H1 (cell line): ENCODE measurements at regions not wholly inside any gene's neighbourhood (a gene's known extent, or its start where the extent isn't known, plus 50 kb on each side); places are given as distances from the start of the nearest gene placed in this dataset.

ENCODE experiments used
- CTCF ChIA-PET: fragments of 300-600 bp; sonication (Branson Sonifier 250); formaldehyde crosslinking; loops from one replicate; lab custom pipeline; 2021; ENCODE audit not compliant: partially characterized antibody; lab: Charles Lee
- POLR2A ChIA-PET: fragments of 300-600 bp; sonication (Branson Sonifier 250); formaldehyde crosslinking; loops from one replicate; lab custom pipeline; 2021; ENCODE audit warnings: inconsistent platforms; ENCODE audit not compliant: partially characterized antibody; lab: Charles Lee
- DNase-seq, 2 experiments: peaks; one replicate each; pipeline versions ENCODE4 v3.0.0 to v3.0.0-alpha.2; 2010 to 2022; ENCODE audit warnings: low spot score in 2 of 2, low read depth in 1 of 2, mixed read lengths in 1 of 2
- FAIRE-seq: peaks from 2 replicates; lab custom pipeline; 2011; peaks lifted over from hg19 to GRCh38; lab: Jason Lieb, UNC
- H2AFZ ChIP-seq: 2 replicates; pipeline ENCODE4 v1.8.1; 2012; ENCODE audit warnings: low read length, inconsistent platforms
- H2AK5ac ChIP-seq: 2 replicates; pipeline ENCODE4 v1.6.1; 2013; ENCODE audit warnings: low read depth, low read length
- H2BK120ac ChIP-seq: replicated peaks from 2 replicates; pipeline ENCODE3; 2013; ENCODE audit warnings: low read depth, low read length, inconsistent platforms
- H2BK12ac ChIP-seq: 2 replicates; pipeline ENCODE4 v1.6.1; 2013; ENCODE audit warnings: low read depth, low read length
- H2BK15ac ChIP-seq: 2 replicates; pipeline ENCODE4 v1.6.1; 2013; ENCODE audit warnings: low read length
- H2BK20ac ChIP-seq: 2 replicates; pipeline ENCODE4 v1.6.1; 2013; ENCODE audit warnings: low read length
- H2BK5ac ChIP-seq: 2 replicates; pipeline ENCODE4 v1.6.1; 2013; ENCODE audit warnings: low read depth, low read length
- H3K14ac ChIP-seq: 2 replicates; pipeline ENCODE4 v1.6.1; 2013; ENCODE audit warnings: inconsistent platforms; ENCODE audit not compliant: insufficient read length
- H3K18ac ChIP-seq: 2 replicates; pipeline ENCODE4 v1.6.1; 2013; ENCODE audit warnings: low read length; ENCODE audit errors: extremely low read depth
- H3K23ac ChIP-seq: 2 replicates; pipeline ENCODE4 v1.6.1; 2013; ENCODE audit warnings: inconsistent platforms; ENCODE audit not compliant: insufficient read length
- H3K23me2 ChIP-seq: 2 replicates; pipeline ENCODE4 v1.6.1; 2013; ENCODE audit warnings: low read depth, low read length
- H3K27ac ChIP-seq: 2 replicates; pipeline ENCODE4 v1.6.1; 2011; ENCODE audit warnings: low read depth, low read length, inconsistent platforms
- H3K27me3 ChIP-seq, 4 experiments: replicated peaks in 1 of 4; 1 replicate in 1 of 4; 2 replicates in 3 of 4; pipeline versions ENCODE4 v1.6.1 to v1.8.1; 2011 to 2013; ENCODE audit warnings: low read length in 3 of 4, mild to moderate bottlenecking in 3 of 4, inconsistent platforms in 2 of 4, mixed read lengths in 2 of 4, moderate library complexity in 1 of 4; ENCODE audit not compliant: control insufficient read depth in 3 of 4, insufficient read depth in 3 of 4; ENCODE audit errors: extremely low read depth in 1 of 4
- H3K36me3 ChIP-seq, 4 experiments: 2 replicates each; pipeline versions ENCODE4 v1.6.1 to v1.8.1; 2011 to 2013; ENCODE audit warnings: mild to moderate bottlenecking in 4 of 4, low read length in 3 of 4, moderate library complexity in 2 of 4, control low read depth in 1 of 4, inconsistent platforms in 1 of 4; ENCODE audit not compliant: insufficient read depth in 4 of 4, control insufficient read depth in 2 of 4
- H3K4ac ChIP-seq: replicated peaks from 2 replicates; pipeline ENCODE3; 2013; ENCODE audit warnings: low read length, low read depth, mixed read lengths, inconsistent platforms; ENCODE audit not compliant: insufficient read length
- H3K4me1 ChIP-seq, 4 experiments: replicated peaks in 1 of 4; 1 replicate in 1 of 4; 2 replicates in 3 of 4; pipeline versions ENCODE4 v1.6.1 to v1.8.1; 2011 to 2013; ENCODE audit warnings: low read length in 3 of 4, inconsistent platforms in 2 of 4, mixed read lengths in 1 of 4; ENCODE audit not compliant: insufficient read depth in 4 of 4, control insufficient read depth in 3 of 4
- H3K4me2 ChIP-seq, 2 experiments: 2 replicates each; pipeline versions ENCODE4 v1.6.1 to v1.8.1; 2011 to 2013; ENCODE audit warnings: low read depth in 2 of 2, low read length in 2 of 2, control low read depth in 1 of 2, inconsistent platforms in 1 of 2, mild to moderate bottlenecking in 1 of 2; ENCODE audit not compliant: insufficient read depth in 1 of 2
- H3K4me3 ChIP-seq, 4 experiments: fragments of 200-600, 300-600 bp in 1 of 4; sonication (generic), shearing (Covaris generic), sonication (Bioruptor Twin) in 1 of 4; 2 replicates each; pipeline versions ENCODE4 v1.5.1 to v1.8.1; 2011 to 2016; ENCODE audit warnings: low read length in 4 of 4, low read depth in 3 of 4, control low read depth in 2 of 4, inconsistent platforms in 2 of 4, mild to moderate bottlenecking in 2 of 4, mixed read lengths in 1 of 4, moderate library complexity in 1 of 4; ENCODE audit not compliant: insufficient read depth in 2 of 4; ENCODE audit errors: extremely low read depth in 1 of 4
- H3K56ac ChIP-seq: replicated peaks from 2 replicates; pipeline ENCODE3; 2013; ENCODE audit warnings: low read depth, mild to moderate bottlenecking, mixed read lengths, low read length, inconsistent platforms; ENCODE audit not compliant: insufficient read length
- H3K79me1 ChIP-seq: 2 replicates; pipeline ENCODE4 v1.6.1; 2013; ENCODE audit warnings: low read depth, low read length, control low read depth
- H3K79me2 ChIP-seq, 2 experiments: 2 replicates each; pipeline versions ENCODE4 v1.6.1 to v1.8.1; 2012 to 2013; ENCODE audit warnings: low read length in 2 of 2, mild to moderate bottlenecking in 2 of 2, inconsistent platforms in 1 of 2; ENCODE audit not compliant: insufficient read depth in 2 of 2, control insufficient read depth in 1 of 2
- H3K9ac ChIP-seq, 4 experiments: replicated peaks in 1 of 4; 1 replicate in 1 of 4; 2 replicates in 3 of 4; pipeline versions ENCODE4 v1.6.1 to v1.8.1; 2011 to 2013; ENCODE audit warnings: low read depth in 3 of 4, low read length in 3 of 4, control low read depth in 2 of 4, mild to moderate bottlenecking in 2 of 4, moderate library complexity in 2 of 4, inconsistent platforms in 1 of 4; ENCODE audit errors: extremely low read depth in 1 of 4
- H3K9me3 ChIP-seq, 2 experiments: 2 replicates each; pipeline versions ENCODE4 v1.6.1 to v1.8.1; 2012 to 2013; ENCODE audit warnings: mild to moderate bottlenecking in 2 of 2, moderate library complexity in 2 of 2, control low read depth in 1 of 2, inconsistent platforms in 1 of 2, low read depth in 1 of 2, low read length in 1 of 2, mixed read lengths in 1 of 2; ENCODE audit not compliant: insufficient read depth in 2 of 2
- H4K20me1 ChIP-seq, 2 experiments: replicated peaks in 1 of 2; 2 replicates each; pipeline versions ENCODE3 to v1.8.1; 2011 to 2013; ENCODE audit warnings: inconsistent platforms in 2 of 2, low read length in 2 of 2, mild to moderate bottlenecking in 1 of 2; ENCODE audit not compliant: insufficient read depth in 2 of 2, control insufficient read depth in 1 of 2
- H4K5ac ChIP-seq: 2 replicates; pipeline ENCODE4 v1.6.1; 2013; ENCODE audit warnings: low read length, low read depth, mixed read lengths, inconsistent platforms; ENCODE audit not compliant: insufficient read length
- H4K8ac ChIP-seq: 2 replicates; pipeline ENCODE4 v1.8.0; 2013; ENCODE audit warnings: mild to moderate bottlenecking, moderate library complexity, low read length, inconsistent platforms; ENCODE audit not compliant: insufficient read depth; ENCODE audit errors: extremely low read depth
- H4K91ac ChIP-seq: replicated peaks from 2 replicates; pipeline ENCODE3; 2013; ENCODE audit warnings: low read length, mixed read lengths, inconsistent platforms; ENCODE audit not compliant: insufficient read length
- ATF3 ChIP-seq: IDR thresholded peaks from 2 replicates; pipeline ENCODE4 v1.6.1; 2011; ENCODE audit warnings: low read depth, mild to moderate bottlenecking, low read length; ENCODE audit not compliant: insufficient read depth
- CBX5 ChIP-seq: fragments of 300-800, 300-1000 bp; sonication (generic); IDR thresholded peaks from 2 replicates; pipeline ENCODE4 v1.7.1; 2016; ENCODE audit warnings: antibody characterized with exemption, low read length, low read depth
- CHD2 ChIP-seq: IDR thresholded peaks from 2 replicates; pipeline ENCODE4 v1.6.1; 2012; ENCODE audit warnings: low read length, improper control_type of control experiment
- CREB1 ChIP-seq: IDR thresholded peaks from 2 replicates; pipeline ENCODE4 v1.6.1; 2012; ENCODE audit warnings: inconsistent platforms
- JUN ChIP-seq: IDR thresholded peaks from 2 replicates; pipeline ENCODE4 v1.6.1; 2011; ENCODE audit warnings: low read depth, mild to moderate bottlenecking, improper control_type of control experiment, low read length
- JUND ChIP-seq: IDR thresholded peaks from 2 replicates; pipeline ENCODE4 v1.6.1; 2011; ENCODE audit warnings: mild to moderate bottlenecking, improper control_type of control experiment, low read length
- MAFK ChIP-seq: IDR thresholded peaks from 2 replicates; pipeline ENCODE4 v1.6.1; 2012; ENCODE audit warnings: low read depth, mild to moderate bottlenecking, improper control_type of control experiment, low read length
- SIN3A ChIP-seq, 2 experiments: IDR thresholded peaks in 1 of 2; conservative IDR thresholded peaks in 1 of 2; 2 replicates each; pipeline ENCODE4 v1.6.1; 2011 to 2012; ENCODE audit warnings: low read length in 2 of 2, improper control_type of control experiment in 1 of 2, low read depth in 1 of 2, mild to moderate bottlenecking in 1 of 2
- SP1 ChIP-seq: IDR thresholded peaks from 2 replicates; pipeline ENCODE4 v1.6.1; 2011; ENCODE audit warnings: low read depth, low read length
- TAF7 ChIP-seq: optimal IDR thresholded peaks from 2 replicates; pipeline ENCODE3; 2011; ENCODE audit warnings: low read depth, mild to moderate bottlenecking, inconsistent platforms, low read length, moderate library complexity, borderline replicate concordance
- WGBS, 2 experiments: shearing (Covaris generic) in 1 of 2; methylation state at CpG; one replicate each; pipeline versions ENCODE4 v1.1.6 to v1.1.7; 2013 to 2015; ENCODE audit warnings: low lambda C conversion rate in 2 of 2, mixed read lengths in 2 of 2, inconsistent platforms in 1 of 2, low coverage in 1 of 2, missing lambda C conversion rate in 1 of 2; ENCODE audit not compliant: insufficient replicate concordance in 2 of 2, insufficient coverage in 1 of 2, insufficient read length in 1 of 2; ENCODE audit errors: extremely low coverage in 1 of 2, missing lambda C conversion rate in 1 of 2; 5-methylcytosine and 5-hydroxymethylcytosine counted together

DNA sequence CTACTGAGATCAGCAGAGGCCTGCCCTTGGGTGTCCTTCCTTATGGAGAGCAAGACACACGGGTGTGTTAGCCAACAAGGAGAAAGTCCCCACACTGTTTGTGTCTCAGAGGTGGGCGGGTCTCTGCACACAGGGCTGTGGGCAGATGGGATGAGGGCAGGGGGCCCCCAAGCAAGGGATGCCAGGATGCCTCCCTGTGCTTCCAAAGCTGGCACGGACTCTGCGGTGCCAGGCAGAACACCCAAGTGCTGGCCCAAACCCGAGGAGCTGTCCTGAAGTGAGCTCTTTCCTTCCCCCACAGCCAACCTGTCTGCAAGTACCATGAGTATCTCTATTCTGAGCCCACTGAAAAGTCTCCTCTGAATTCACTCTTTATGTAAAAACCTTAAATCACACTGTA is 273.3 kb downstream of the CTTN start:
- Histone ChIP-seq H2BK15ac (no peak overlapping the region), H3K18ac (no peak overlapping the region; the same call in 1 of the 2 replicates), H3K9me3 (no peaks in the 10 kb centered on the region), H2BK12ac (no peak overlapping the region), H3K36me3 (no peaks in the 10 kb centered on the region), H4K20me1 (no peaks in the 10 kb centered on the region), H2BK120ac (no peak overlapping the region), H4K5ac (no peak overlapping the region), H3K79me2 (no peaks in the 10 kb centered on the region), H2AFZ (no peak overlapping the region), H3K14ac (no peak overlapping the region), H3K23me2 (no peaks in the 10 kb centered on the region), H3K56ac (no peak overlapping the region), H3K27ac (no peak overlapping the region), H4K8ac (no peak overlapping the region; the same call in 1 of the 2 replicates), H4K91ac (no peak overlapping the region), H3K4me3 (no peak overlapping the region), H3K4me1 (peaks cover 4 to 20% (median 10%) of the 10 kb centered on the region in 4 experiments), H3K4ac (peak overlapping the region; percentile 65), H2BK5ac (no peak overlapping the region), H3K23ac (no peak overlapping the region), H3K27me3 (no peaks in the 10 kb centered on the region), H2AK5ac (no peak overlapping the region), H3K79me1 (0 out of 2 replicates have a peak, but pooled peaks cover 2% of the 10 kb centered on the region), H2BK20ac (no peak overlapping the region), H3K9ac (no peak overlapping the region), H3K4me2 (0 out of 4 replicates have a peak overlapping the region, but pooled peaks of 1 of the 2 experiments have one; percentile 40)
- 81% methylated on average over 5 of the region's 5 CpGs; no CpG with 5 or more reads in 1 of the 2 experiments for WGBS, 2 experiments
- FAIRE-seq (no peak), DNase-seq (no peak)
- TF ChIP-seq CBX5 (no peak), ATF3 (no peak), JUND (no peak), JUN (no peak), TAF7 (no peak), CREB1 (no peak), SP1 (no peak), SIN3A (conservative IDR thresholded peaks at IDR 0.05 in 1 of 2, IDR thresholded peaks at IDR 0.05 in 1 of 2; ENCODE audit: low read depth in 1 of 2, low read length in 2 of 2) (no peak), MAFK (no peak), CHD2 (no peak)
- CTCF ChIA-PET: interaction anchor here (0.7 to 1.5 kb wide), 8 partner anchors 9 to 217 kb away, joined by 3 to 5 read pairs (median 4); no protein-coding TSS in a partner anchor
- POLR2A ChIA-PET: interaction anchor here (1.0 to 1.1 kb wide), 3 partner anchors 8 to 24 kb away, joined by 3 to 5 read pairs (median 5); no protein-coding TSS in a partner anchor
